Astrocyte of the hippocampus (primary cell): ENCODE measurements at regions not wholly inside any gene's neighbourhood (a gene's known extent, or its start where the extent isn't known, plus 50 kb on each side); places are given as distances from the start of the nearest gene placed in this dataset.

ENCODE experiments used
- DNase-seq: peaks from one replicate; pipeline ENCODE4 v3.0.0; 2011; ENCODE audit warnings: low read depth, low spot score

DNA sequence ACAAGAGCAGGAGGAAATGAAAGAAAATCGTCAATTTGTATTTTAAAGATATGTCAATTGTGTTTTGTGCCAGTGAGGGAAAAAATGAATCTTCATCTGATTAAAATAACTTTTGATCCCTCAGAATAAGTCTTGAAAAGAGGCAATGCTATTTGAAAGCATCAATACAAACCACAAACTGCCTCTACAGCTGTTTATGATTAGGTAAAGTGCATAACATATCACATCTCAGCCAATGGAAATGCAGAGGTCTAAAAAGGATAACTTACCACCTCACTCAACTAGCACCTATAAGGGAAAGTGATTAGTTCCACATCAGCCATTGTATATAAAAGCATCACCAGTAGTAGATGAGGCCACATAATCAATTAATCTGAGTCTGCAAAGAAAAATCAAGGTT lies 492.2 kb upstream of the CDH2 start:
- no peak for DNase-seq

DNA sequence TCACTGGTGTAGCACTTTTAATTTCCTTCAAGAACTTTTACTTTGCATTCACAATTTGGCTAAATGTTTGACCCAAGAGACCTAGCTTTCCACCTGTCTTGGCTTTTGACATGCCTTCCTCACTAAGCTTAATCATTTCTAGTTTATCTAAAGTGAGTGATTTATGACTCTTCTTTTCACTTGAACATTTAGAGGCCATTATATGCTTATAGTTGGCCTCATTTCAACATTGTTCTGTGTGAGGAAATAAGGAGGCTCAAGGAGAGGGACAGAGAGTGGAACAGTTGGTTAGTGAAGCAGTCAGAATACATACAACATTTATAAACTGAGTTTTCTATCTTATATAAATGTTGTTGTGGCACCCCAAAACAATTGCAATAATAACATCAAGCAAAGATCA lies 489.3 kb upstream of the CDH2 start:
- DNase-seq, result no peak

DNA sequence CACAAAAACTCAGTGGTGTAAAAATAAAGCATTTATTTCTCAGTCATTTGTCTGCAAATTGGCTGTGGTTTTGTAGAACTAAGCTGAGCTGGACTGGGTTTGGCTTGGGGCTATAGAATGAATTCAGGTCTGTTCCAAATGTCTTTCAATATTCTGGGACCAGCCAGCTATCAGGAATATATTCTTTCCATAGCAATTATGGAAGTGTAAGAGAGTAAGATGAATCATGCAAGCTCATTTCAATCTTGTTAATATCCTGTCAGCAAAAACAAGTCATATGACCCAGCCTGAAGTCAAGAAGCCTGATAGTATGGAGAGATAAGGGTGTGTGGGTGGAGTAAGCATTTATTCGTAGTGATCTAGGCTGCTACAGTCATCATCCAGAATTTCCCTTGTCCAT lies 481.0 kb upstream of the CDH2 start:
- DNase-seq, result peak; percentile 75

DNA sequence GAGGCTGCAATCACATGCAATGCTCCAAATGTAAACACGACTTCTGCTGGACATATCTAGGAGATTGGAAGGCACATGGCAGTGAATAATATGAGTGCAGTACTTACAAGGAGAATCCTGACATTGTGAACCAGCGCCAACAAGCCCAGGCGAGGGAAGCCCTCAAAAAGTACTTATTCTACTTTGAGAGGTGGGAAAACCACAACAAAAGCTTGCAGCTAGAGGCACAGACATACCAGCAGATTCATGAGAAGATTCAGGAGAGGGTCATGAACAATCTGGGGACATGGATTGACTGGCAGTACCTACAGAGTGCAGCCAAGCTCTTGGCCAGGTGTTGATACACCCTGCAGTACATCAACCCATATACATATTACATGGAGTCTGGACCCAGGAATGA lies 475.7 kb upstream of the CDH2 start:
- no peak for DNase-seq

DNA sequence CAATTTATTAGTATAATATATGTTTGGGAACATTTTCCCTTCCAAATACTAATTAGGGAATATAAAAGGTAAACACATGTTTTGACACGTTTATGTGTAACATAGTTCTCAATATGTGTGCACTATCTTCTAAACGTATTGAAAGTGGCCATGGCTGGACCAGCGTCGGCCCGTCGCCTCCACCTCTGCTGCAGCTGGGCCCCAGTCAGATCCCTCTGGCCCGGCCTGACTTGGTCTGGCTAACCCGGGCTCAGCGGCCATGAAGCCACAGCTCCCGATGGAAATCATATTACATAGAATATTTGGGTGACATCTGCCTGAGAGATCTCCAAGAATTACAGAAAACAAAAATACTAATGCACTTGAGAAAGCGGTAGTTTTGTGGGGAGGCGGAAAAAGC lies 474.4 kb upstream of the CDH2 start:
- DNase-seq, result no peak

DNA sequence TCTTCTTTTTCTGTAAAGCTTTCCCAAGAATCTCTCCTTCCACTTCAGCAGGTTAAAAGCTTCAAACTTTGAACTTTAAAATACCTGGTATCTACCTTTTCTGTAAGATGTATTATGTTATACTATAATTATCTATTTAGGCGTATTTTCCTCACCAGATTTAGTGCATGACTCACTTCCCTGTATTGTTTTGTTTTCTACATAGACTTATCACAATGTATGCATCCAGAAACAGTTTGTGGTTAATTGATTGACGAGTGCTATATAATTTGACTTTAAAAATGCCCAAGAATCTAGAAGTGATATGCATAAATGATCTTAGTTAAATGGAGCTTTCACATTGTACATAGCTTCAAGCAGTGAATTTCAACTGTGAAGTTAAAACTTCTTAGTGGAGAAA lies 473.9 kb upstream of the CDH2 start:
- peak; percentile 20 for DNase-seq

DNA sequence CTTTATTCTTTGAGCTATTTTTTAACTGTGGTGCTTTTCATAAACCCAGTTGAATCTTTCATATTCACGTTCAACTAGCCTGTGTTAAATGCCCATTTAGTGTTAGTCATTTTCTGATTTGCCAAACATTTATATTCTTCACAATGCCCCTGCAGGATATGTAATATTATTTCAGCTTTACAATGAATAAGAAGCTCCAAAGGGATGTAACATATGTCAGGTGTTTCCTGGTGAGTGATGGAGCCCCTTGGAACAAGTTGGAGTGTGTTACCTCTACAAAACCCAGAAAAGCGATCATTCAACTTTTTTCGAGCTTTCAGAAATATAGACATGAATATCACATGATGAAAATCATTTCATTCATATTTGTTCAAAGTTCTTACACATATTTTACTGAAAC lies 471.0 kb upstream of the CDH2 start:
- DNase-seq, result no peak

DNA sequence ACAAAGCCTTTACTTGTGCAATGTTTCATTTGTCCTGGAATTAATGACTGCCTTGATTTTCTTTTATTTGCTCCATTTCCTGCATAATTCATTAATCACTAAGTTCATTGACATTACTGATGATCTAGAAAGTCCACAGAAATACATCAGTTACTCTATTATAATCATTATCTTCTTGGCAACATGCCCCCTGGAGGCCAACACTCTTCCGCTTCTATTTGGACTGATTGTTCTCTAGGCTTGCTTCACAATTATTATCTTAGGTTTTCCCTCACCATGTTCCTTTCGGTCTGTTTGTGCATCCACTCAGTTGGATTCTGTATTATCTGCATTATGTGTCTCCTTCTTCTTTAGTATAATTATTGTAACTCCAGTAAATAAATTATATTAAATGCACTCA lies 461.0 kb upstream of the CDH2 start:
- no peak for DNase-seq

DNA sequence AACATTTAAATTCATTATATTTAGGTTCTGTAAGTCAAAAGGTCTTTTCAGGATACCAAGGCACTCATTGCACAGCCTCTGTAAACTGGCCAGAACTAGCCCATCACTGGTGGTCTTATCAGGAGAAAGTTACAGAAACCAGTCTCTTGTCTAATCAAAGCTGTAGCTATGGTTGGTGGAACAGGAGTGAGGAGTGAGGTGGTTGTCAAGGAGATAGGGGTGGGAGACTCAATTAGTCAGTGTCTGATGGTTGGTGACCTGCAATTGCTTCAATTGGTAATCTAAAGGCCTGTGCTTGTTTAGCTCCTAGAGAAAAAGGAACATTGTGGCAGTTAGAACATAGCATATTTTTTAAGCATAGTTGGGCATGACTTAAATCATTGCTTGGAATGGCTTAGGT lies 458.6 kb upstream of the CDH2 start:
- no peak for DNase-seq

DNA sequence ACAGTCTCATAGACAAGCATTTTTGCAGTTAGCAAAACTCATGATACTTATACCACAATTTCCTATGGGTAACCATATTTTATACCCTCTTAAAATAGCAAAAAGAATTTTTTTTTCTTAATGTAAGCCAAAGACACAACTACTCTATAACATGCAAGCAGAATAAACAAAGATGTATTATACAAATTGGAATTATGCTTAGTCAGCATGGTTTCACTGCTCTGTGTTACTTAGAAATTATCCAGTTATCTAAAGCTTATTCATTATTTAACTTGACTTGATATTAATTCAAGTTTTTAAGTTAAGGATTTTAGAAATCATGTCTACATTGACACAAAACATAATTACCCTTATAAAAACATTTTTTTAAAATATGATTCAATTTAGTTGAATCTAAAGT lies 449.8 kb upstream of the CDH2 start:
- DNase-seq, result no peak

DNA sequence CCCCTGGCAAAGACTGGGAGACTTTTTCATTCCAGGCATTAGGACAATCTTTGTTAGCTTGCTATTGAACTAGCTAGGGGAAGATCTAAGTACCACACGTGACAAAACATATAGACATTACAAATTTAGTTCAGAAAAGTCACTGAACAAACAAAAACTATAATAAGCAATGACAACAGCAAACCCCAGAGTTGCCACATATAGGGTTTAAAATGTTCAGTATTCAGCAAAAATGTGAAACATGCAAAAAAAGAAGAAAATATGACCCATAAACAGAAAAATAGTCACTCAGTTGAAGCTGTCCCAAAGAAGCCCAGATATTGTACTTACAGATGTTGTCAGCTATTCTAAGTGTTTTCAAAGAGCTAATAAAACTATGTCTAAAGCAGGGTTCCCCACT lies 431.1 kb upstream of the CDH2 start:
- no peak for DNase-seq

DNA sequence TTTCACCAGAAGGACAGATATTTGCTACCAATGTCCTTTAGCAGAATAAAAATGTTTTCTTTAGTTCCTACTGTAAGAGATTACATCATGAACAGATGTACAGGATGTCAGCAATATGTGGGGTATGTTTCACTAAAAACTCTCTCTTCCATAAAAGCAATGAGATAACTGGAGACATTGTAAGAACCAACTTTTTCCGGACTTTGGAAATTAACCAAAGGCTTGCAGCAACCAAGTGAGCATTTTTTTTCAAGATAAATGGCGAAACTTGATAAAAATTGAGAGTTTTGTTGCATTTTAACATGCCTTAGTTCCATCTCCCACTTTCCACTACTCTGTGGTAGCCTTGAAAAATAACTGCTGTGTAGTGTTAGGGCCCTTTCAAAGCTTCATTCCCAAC lies 429.8 kb upstream of the CDH2 start:
- no peak for DNase-seq

DNA sequence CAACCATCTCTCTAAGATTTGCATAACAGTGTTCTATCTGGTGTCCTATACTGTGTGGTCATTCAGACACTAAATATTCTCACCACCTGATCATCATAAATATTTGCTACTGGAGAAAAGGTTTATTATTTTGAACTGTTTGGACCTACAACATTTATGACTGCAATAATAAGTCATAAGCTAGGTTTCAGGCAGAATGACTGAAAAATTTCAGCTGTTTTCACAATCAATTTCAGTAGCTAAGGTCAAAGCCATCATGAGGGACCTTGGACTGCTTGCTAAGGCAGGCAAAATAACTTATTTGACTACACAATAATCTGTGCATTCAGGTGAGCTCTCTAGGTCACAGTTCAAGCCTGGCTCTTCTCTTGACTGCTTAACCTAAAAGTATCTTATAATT lies 425.5 kb upstream of the CDH2 start:
- no peak for DNase-seq

DNA sequence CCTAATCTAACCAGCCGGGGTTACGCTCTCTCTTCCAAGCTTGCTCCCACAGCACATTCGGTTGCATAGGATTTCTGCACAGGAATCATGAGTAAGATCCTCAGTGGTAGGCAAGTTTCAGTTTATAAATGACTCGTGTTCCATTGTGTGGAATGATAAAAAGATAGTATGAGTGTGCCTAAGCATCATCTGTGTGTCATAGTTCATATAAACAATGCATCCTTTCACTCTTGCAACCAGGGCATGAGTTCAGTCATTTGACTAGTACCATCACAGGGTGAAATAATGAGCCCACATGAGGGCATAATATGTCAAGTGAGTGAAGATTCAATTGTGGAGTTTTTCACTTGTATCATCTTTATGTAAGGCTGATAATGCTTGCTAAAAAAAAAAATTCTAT lies 417.1 kb upstream of the CDH2 start:
- no peak for DNase-seq

DNA sequence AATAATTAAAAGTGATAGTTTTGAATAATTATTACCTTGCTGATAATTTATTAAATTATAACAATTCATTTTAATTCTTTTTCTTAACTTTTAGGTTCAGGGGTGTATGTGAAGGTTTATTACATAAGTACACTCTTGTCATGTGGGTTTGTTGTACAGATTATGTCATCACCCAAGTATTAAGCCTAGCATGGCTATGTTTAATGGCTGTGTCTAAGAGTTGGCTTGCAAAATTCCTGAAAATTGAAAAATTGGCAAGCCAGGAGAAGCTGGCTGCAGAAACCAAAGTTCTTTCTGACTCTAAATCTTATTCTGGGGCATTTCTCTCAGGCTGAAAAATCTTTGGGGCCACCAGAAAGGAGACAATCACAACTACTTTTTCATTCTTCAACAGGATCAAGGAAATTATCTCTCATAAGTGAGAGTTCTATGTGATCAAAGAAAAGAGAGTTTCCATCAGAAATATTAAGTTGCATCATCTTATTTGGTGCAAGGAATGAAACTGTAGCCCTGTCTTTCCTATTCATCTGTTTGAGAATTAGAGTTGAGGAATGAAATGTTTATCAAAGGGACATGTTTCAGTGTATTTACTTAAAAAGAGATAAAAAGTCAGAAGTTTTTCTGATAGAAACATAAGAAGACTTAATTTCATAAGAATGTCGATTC lies 412.1 kb upstream of the CDH2 start:
- DNase-seq, result peak; percentile 66

DNA sequence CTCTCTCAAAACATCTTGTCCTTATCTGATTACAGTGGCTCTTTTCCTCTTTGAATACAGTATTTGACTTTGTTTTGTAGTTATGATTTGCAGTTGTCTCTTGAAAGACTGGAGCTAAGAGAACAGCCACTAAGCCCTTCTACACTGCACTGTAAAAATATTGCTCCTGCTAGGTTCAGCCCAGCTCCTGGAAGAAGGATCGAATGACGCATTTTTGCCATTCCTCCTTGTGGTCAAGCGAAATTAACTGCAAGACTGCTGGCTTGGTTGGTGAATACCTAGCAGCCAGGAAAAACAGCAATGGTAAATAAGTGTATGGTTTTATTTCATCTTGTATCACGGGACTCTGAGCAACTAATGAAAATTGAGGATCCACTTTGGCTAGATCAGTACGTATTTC lies 407.8 kb upstream of the CDH2 start:
- DNase-seq, result peak; percentile 92

DNA sequence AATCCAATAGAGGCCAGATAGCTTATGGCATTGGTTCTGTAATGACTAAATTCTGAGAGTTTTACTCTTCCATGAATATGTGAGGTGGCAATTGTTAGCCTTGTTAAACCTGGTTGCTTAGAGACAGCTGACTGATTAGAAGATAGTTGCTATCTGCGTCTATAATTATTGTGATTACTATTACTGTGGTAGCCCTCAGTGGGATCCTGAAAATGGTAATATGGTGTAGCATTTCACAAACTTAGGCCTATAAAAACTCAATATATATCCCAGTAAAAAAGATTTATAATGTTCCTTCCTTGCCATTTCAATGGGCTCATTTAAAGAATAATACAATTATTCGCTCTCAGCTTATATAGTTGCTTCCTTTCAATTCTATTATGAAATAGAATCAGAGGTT lies 405.8 kb upstream of the CDH2 start:
- DNase-seq, result no peak

DNA sequence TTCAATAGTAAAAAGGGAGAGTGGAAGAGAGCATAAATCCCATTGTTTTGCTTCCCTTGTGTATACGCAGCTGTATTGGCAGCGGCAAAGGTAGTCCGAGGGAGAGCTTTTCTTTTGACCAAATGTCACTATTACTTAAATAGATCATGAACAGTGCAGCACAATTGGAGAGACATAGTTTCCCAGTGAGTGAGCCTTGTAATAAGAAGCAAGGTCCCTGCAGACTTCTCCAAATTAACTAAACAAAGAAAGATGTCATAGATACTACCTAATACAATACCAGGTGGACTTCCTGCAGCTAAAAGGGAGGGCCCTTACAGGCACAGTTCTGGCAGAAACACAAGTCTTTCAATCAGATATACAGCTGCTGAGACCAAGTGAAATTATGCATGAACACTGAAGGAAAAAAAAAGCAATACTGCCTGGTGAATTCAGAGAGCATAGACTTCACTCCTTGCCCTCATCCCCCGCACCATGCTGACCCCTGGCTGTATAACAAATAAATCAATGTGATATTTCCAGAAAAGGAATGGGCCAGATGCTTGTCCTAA lies 404.7 kb upstream of the CDH2 start:
- peak; percentile 13 for DNase-seq

DNA sequence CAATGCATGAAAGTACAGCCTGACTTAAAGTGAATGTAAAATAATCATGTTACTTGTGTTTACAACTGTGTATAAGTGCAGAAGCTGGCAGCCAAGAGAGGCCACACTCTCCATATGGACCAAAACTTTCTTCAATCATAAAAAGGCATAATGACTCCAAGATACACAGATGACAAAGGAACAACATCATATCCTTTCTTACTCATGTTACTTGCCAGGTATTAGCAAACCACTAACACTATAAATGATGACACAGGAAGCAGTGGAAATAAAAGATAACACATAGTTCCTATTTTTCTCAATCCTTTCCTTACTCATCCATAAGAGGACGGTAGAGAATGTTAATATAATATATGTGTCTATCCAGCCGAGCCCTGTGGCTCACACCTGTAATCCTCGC lies 400.0 kb upstream of the CDH2 start:
- no peak for DNase-seq

DNA sequence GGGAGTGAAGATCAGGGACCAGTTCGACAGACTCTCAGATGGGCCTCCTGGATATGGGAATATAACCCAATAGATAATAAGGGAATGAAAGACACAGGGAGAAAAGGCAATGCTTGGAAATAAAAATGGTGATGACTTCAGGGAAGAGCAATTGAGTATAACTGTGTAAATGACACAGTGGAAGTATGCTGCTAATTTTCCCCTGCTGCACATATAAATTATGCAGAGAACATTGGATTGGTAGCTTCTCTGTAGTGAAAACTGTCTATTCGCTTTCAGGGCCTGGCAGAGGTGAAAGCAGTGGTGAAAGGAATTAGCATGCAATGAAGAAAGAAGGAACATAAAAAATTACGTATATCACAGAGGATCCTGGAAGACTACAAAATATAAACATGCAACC lies 398.2 kb upstream of the CDH2 start:
- DNase-seq, result no peak

DNA sequence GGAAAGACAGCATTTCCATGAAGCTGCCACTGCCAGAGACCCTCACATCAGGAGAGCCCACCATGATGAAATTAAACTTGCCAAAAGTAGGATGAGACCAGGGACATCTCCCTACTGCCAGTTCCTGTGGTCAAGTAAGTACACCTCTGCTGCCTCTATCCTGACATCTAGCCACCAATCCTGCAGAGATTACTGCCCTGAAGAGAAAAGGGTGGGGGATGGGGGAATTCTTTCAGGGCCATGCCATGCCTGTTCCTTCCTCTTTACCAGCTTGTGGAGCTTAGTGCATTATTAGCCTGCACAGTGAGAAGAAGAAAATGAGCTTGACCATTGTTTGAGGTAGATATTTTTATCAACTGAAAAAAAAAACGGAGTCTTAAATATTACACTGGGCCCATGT lies 397.2 kb upstream of the CDH2 start:
- DNase-seq, result no peak

DNA sequence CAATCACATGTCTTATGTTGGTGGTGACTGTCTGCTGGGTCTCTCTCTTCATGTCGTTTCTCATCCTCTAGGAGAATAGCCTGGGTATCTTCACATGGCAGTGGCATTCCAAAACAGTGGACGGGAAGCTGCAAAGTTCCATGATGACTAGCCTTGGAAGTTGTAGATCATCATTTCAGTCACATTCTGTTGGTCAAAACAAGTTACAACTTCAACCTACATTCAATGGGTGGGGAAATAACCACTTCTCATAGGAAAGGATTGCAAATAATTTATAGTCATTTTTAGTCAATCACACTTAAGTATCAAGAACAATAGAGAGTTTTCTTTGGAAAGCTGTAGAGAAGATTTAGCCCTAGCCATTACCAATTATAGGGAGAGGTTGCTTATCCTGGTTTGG lies 395.0 kb upstream of the CDH2 start:
- DNase-seq, result no peak

DNA sequence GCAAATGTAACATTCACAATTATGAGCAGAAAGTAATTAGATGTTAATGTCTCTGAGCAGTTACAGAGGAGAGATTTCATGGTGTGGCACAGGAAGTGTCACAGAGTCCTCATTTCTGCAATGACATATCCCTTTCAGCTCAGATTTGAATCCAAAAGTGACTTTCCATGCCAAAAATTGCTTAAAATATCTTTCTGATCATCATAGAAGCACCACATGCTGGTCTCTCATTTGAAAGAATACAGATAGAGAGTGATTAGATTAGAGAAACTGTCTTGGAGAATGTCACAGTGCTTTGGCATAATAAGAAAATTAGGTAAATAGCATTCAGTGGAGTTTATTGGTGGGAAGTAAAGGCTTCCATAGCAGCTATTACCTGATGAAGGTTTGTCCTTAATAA lies 383.4 kb upstream of the CDH2 start:
- DNase-seq, result no peak

DNA sequence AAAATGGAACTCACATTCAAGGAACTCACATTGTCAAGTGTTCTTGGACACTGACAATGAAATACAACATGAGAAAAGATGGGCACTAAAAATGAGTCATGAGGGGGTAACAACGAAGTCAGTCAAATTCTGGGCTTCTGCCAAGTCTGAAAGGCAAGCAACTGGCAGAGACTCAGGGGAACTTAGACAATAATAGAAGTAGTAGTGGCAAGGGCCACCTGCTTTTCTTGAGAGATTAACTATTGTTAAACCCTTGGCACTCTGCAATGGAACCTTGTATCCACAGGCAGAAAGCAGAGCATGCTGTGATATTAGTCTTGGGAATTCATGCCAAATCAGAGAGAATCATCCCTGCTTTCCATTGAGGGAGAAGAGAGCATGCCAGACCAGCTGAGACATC lies 382.6 kb upstream of the CDH2 start:
- DNase-seq, result no peak
